ENCODE measurements at regions not wholly inside any gene's neighbourhood (a gene's known extent, or its start where the extent isn't known, plus 50 kb on each side); places are given as distances from the start of the nearest gene placed in this dataset.

GRCh38 chr5:124801551-124801950 lies 55.1 kb upstream of the ZNF608 start:
- Histone ChIP-seq H3K9me2 (ENCODE audit: insufficient read depth, low read length) (no peaks in the 10 kb centered on the region), H3K4me3 (ENCODE audit: low read depth, low read length, poor library complexity, severe bottlenecking) (no peak overlapping the region), H3K79me2 (ENCODE audit: insufficient read depth, low read depth, low read length) (no peaks in the 10 kb centered on the region), H2AFZ (ENCODE audit: low read length) (no peak overlapping the region), H3K27ac (ENCODE audit: low read depth, low read length, poor library complexity, severe bottlenecking) (no peak overlapping the region), H3K4me1 (ENCODE audit: insufficient read depth, low read length, poor library complexity, severe bottlenecking) (peaks cover 8% of the 10 kb centered on the region), H3K9me3 (ENCODE audit: low read length) (no peaks in the 10 kb centered on the region), H4K20me1 (ENCODE audit: insufficient read depth, low read length) (no peaks in the 10 kb centered on the region), H3K36me3 (ENCODE audit: insufficient read depth, low read length) (no peaks in the 10 kb centered on the region), H3K4me2 (ENCODE audit: low read length) (no peak overlapping the region)
- CTCF ChIA-PET (ENCODE audit: unreplicated experiment) = no interaction called here
- no TSS peak for BruUV-seq (replicated peaks)
- DNase-seq (ENCODE audit: low spot score) = no peak
- TF ChIP-seq EZH2phosphoT487 (IDR thresholded peaks at IDR 0.05; ENCODE audit: borderline replicate concordance, low read depth, low read length) (no peak), CTCF (conservative IDR thresholded peaks at IDR 0.05; ENCODE audit: low read length) (no peak)
- intact Hi-C loops (cut with micrococcal nuclease; ENCODE audit: unreplicated experiment) = no loop called here
- POLR2A ChIA-PET = interaction anchor here (0.6 to 1.2 kb wide), 2 partner anchors 16 to 384 kb away, joined by 3 read pairs; no protein-coding TSS in a partner anchor

GRCh38 chr5:124803617-124804323 lies 57.3 kb upstream of the ZNF608 start:
- Histone ChIP-seq H3K4me2 (ENCODE audit: low read length) (no peak overlapping the region), H4K20me1 (ENCODE audit: insufficient read depth, low read length) (no peaks in the 10 kb centered on the region), H3K4me1 (ENCODE audit: insufficient read depth, low read length, poor library complexity, severe bottlenecking) (no peaks in the 10 kb centered on the region), H3K79me2 (ENCODE audit: insufficient read depth, low read depth, low read length) (no peaks in the 10 kb centered on the region), H3K36me3 (ENCODE audit: insufficient read depth, low read length) (no peaks in the 10 kb centered on the region), H3K4me3 (ENCODE audit: low read depth, low read length, poor library complexity, severe bottlenecking) (no peak overlapping the region), H2AFZ (ENCODE audit: low read length) (no peak overlapping the region), H3K9me3 (ENCODE audit: low read length) (no peaks in the 10 kb centered on the region), H3K27ac (ENCODE audit: low read depth, low read length, poor library complexity, severe bottlenecking) (no peak overlapping the region), H3K9me2 (ENCODE audit: insufficient read depth, low read length) (no peaks in the 10 kb centered on the region)
- no peak for TF ChIP-seq EZH2phosphoT487 (IDR thresholded peaks at IDR 0.05; ENCODE audit: borderline replicate concordance, low read depth, low read length)
- ChIA-PET POLR2A (interaction anchor here (0.5 to 1.6 kb wide), 4 partner anchors 14 to 406 kb away, joined by 3 to 7 read pairs (median 3); no protein-coding TSS in a partner anchor), CTCF (ENCODE audit: unreplicated experiment) (no interaction called here)
- BruUV-seq (replicated peaks) = no TSS peak
- DNase-seq (ENCODE audit: low spot score) = no peak
- intact Hi-C loops (cut with micrococcal nuclease; ENCODE audit: unreplicated experiment) = no loop called here

- Histone ChIP-seq H3K4me3 (ENCODE audit: low read depth, low read length, poor library complexity, severe bottlenecking) (no peak overlapping the region), H3K4me2 (ENCODE audit: low read length) (no peak overlapping the region), H3K27ac (ENCODE audit: low read depth, low read length, poor library complexity, severe bottlenecking) (no peak overlapping the region), H3K9me2 (ENCODE audit: insufficient read depth, low read length) (no peaks in the 10 kb centered on the region), H3K4me1 (ENCODE audit: insufficient read depth, low read length, poor library complexity, severe bottlenecking) (no peaks in the 10 kb centered on the region), H2AFZ (ENCODE audit: low read length) (no peak overlapping the region), H3K36me3 (ENCODE audit: insufficient read depth, low read length) (no peaks in the 10 kb centered on the region), H3K9me3 (ENCODE audit: low read length) (no peaks in the 10 kb centered on the region), H4K20me1 (ENCODE audit: insufficient read depth, low read length) (no peaks in the 10 kb centered on the region), H3K79me2 (ENCODE audit: insufficient read depth, low read depth, low read length) (no peaks in the 10 kb centered on the region)
- DNase-seq (ENCODE audit: low spot score) = no peak
- no peak for TF ChIP-seq EZH2phosphoT487 (IDR thresholded peaks at IDR 0.05; ENCODE audit: borderline replicate concordance, low read depth, low read length)
- no peak for TF ChIP-seq CTCF (conservative IDR thresholded peaks at IDR 0.05; ENCODE audit: low read length)
- intact Hi-C loops (cut with micrococcal nuclease; ENCODE audit: unreplicated experiment) = no loop called here
- ChIA-PET POLR2A (interaction anchor here (0.7 kb wide), 1 partner anchor 356 kb away, joined by 3 read pairs; no protein-coding TSS in a partner anchor), CTCF (ENCODE audit: unreplicated experiment) (no interaction called here)
- no TSS peak for BruUV-seq (replicated peaks)
These were observed 59.6 kb upstream of the ZNF608 start for GRCh38 chr5:124806026-124806372.
